H1 (cell line): ENCODE measurements at regions not wholly inside any gene's neighbourhood (a gene's known extent, or its start where the extent isn't known, plus 50 kb on each side); places are given as distances from the start of the nearest gene placed in this dataset.

Source experiments
- CTCF ChIA-PET: fragments of 300-600 bp; sonication (Branson Sonifier 250); formaldehyde crosslinking; loops from one replicate; lab custom pipeline; 2021; ENCODE audit not compliant: partially characterized antibody; lab: Charles Lee
- POLR2A ChIA-PET: fragments of 300-600 bp; sonication (Branson Sonifier 250); formaldehyde crosslinking; loops from one replicate; lab custom pipeline; 2021; ENCODE audit warnings: inconsistent platforms; ENCODE audit not compliant: partially characterized antibody; lab: Charles Lee
- DNase-seq, 2 experiments: peaks; one replicate each; pipeline versions ENCODE4 v3.0.0 to v3.0.0-alpha.2; 2010 to 2022; ENCODE audit warnings: low spot score in 2 of 2, low read depth in 1 of 2, mixed read lengths in 1 of 2
- FAIRE-seq: peaks from 2 replicates; lab custom pipeline; 2011; peaks lifted over from hg19 to GRCh38; lab: Jason Lieb, UNC
- H2AFZ ChIP-seq: 2 replicates; pipeline ENCODE4 v1.8.1; 2012; ENCODE audit warnings: low read length, inconsistent platforms
- H2AK5ac ChIP-seq: 2 replicates; pipeline ENCODE4 v1.6.1; 2013; ENCODE audit warnings: low read depth, low read length
- H2BK120ac ChIP-seq: replicated peaks from 2 replicates; pipeline ENCODE3; 2013; ENCODE audit warnings: low read depth, low read length, inconsistent platforms
- H2BK12ac ChIP-seq: 2 replicates; pipeline ENCODE4 v1.6.1; 2013; ENCODE audit warnings: low read depth, low read length
- H2BK15ac ChIP-seq: 2 replicates; pipeline ENCODE4 v1.6.1; 2013; ENCODE audit warnings: low read length
- H2BK20ac ChIP-seq: 2 replicates; pipeline ENCODE4 v1.6.1; 2013; ENCODE audit warnings: low read length
- H2BK5ac ChIP-seq: 2 replicates; pipeline ENCODE4 v1.6.1; 2013; ENCODE audit warnings: low read depth, low read length
- H3K14ac ChIP-seq: 2 replicates; pipeline ENCODE4 v1.6.1; 2013; ENCODE audit warnings: inconsistent platforms; ENCODE audit not compliant: insufficient read length
- H3K18ac ChIP-seq: 2 replicates; pipeline ENCODE4 v1.6.1; 2013; ENCODE audit warnings: low read length; ENCODE audit errors: extremely low read depth
- H3K23ac ChIP-seq: 2 replicates; pipeline ENCODE4 v1.6.1; 2013; ENCODE audit warnings: inconsistent platforms; ENCODE audit not compliant: insufficient read length
- H3K23me2 ChIP-seq: 2 replicates; pipeline ENCODE4 v1.6.1; 2013; ENCODE audit warnings: low read depth, low read length
- H3K27ac ChIP-seq: 2 replicates; pipeline ENCODE4 v1.6.1; 2011; ENCODE audit warnings: low read depth, low read length, inconsistent platforms
- H3K27me3 ChIP-seq, 4 experiments: replicated peaks in 1 of 4; 1 replicate in 1 of 4; 2 replicates in 3 of 4; pipeline versions ENCODE4 v1.6.1 to v1.8.1; 2011 to 2013; ENCODE audit warnings: low read length in 3 of 4, mild to moderate bottlenecking in 3 of 4, inconsistent platforms in 2 of 4, mixed read lengths in 2 of 4, moderate library complexity in 1 of 4; ENCODE audit not compliant: control insufficient read depth in 3 of 4, insufficient read depth in 3 of 4; ENCODE audit errors: extremely low read depth in 1 of 4
- H3K36me3 ChIP-seq, 4 experiments: 2 replicates each; pipeline versions ENCODE4 v1.6.1 to v1.8.1; 2011 to 2013; ENCODE audit warnings: mild to moderate bottlenecking in 4 of 4, low read length in 3 of 4, moderate library complexity in 2 of 4, control low read depth in 1 of 4, inconsistent platforms in 1 of 4; ENCODE audit not compliant: insufficient read depth in 4 of 4, control insufficient read depth in 2 of 4
- H3K4ac ChIP-seq: replicated peaks from 2 replicates; pipeline ENCODE3; 2013; ENCODE audit warnings: low read length, low read depth, mixed read lengths, inconsistent platforms; ENCODE audit not compliant: insufficient read length
- H3K4me1 ChIP-seq, 4 experiments: replicated peaks in 1 of 4; 1 replicate in 1 of 4; 2 replicates in 3 of 4; pipeline versions ENCODE4 v1.6.1 to v1.8.1; 2011 to 2013; ENCODE audit warnings: low read length in 3 of 4, inconsistent platforms in 2 of 4, mixed read lengths in 1 of 4; ENCODE audit not compliant: insufficient read depth in 4 of 4, control insufficient read depth in 3 of 4
- H3K4me2 ChIP-seq, 2 experiments: 2 replicates each; pipeline versions ENCODE4 v1.6.1 to v1.8.1; 2011 to 2013; ENCODE audit warnings: low read depth in 2 of 2, low read length in 2 of 2, control low read depth in 1 of 2, inconsistent platforms in 1 of 2, mild to moderate bottlenecking in 1 of 2; ENCODE audit not compliant: insufficient read depth in 1 of 2
- H3K4me3 ChIP-seq, 4 experiments: fragments of 200-600, 300-600 bp in 1 of 4; sonication (generic), shearing (Covaris generic), sonication (Bioruptor Twin) in 1 of 4; 2 replicates each; pipeline versions ENCODE4 v1.5.1 to v1.8.1; 2011 to 2016; ENCODE audit warnings: low read length in 4 of 4, low read depth in 3 of 4, control low read depth in 2 of 4, inconsistent platforms in 2 of 4, mild to moderate bottlenecking in 2 of 4, mixed read lengths in 1 of 4, moderate library complexity in 1 of 4; ENCODE audit not compliant: insufficient read depth in 2 of 4; ENCODE audit errors: extremely low read depth in 1 of 4
- H3K56ac ChIP-seq: replicated peaks from 2 replicates; pipeline ENCODE3; 2013; ENCODE audit warnings: low read depth, mild to moderate bottlenecking, mixed read lengths, low read length, inconsistent platforms; ENCODE audit not compliant: insufficient read length
- H3K79me1 ChIP-seq: 2 replicates; pipeline ENCODE4 v1.6.1; 2013; ENCODE audit warnings: low read depth, low read length, control low read depth
- H3K79me2 ChIP-seq, 2 experiments: 2 replicates each; pipeline versions ENCODE4 v1.6.1 to v1.8.1; 2012 to 2013; ENCODE audit warnings: low read length in 2 of 2, mild to moderate bottlenecking in 2 of 2, inconsistent platforms in 1 of 2; ENCODE audit not compliant: insufficient read depth in 2 of 2, control insufficient read depth in 1 of 2
- H3K9ac ChIP-seq, 4 experiments: replicated peaks in 1 of 4; 1 replicate in 1 of 4; 2 replicates in 3 of 4; pipeline versions ENCODE4 v1.6.1 to v1.8.1; 2011 to 2013; ENCODE audit warnings: low read depth in 3 of 4, low read length in 3 of 4, control low read depth in 2 of 4, mild to moderate bottlenecking in 2 of 4, moderate library complexity in 2 of 4, inconsistent platforms in 1 of 4; ENCODE audit errors: extremely low read depth in 1 of 4
- H3K9me3 ChIP-seq, 2 experiments: 2 replicates each; pipeline versions ENCODE4 v1.6.1 to v1.8.1; 2012 to 2013; ENCODE audit warnings: mild to moderate bottlenecking in 2 of 2, moderate library complexity in 2 of 2, control low read depth in 1 of 2, inconsistent platforms in 1 of 2, low read depth in 1 of 2, low read length in 1 of 2, mixed read lengths in 1 of 2; ENCODE audit not compliant: insufficient read depth in 2 of 2
- H4K20me1 ChIP-seq, 2 experiments: replicated peaks in 1 of 2; 2 replicates each; pipeline versions ENCODE3 to v1.8.1; 2011 to 2013; ENCODE audit warnings: inconsistent platforms in 2 of 2, low read length in 2 of 2, mild to moderate bottlenecking in 1 of 2; ENCODE audit not compliant: insufficient read depth in 2 of 2, control insufficient read depth in 1 of 2
- H4K5ac ChIP-seq: 2 replicates; pipeline ENCODE4 v1.6.1; 2013; ENCODE audit warnings: low read length, low read depth, mixed read lengths, inconsistent platforms; ENCODE audit not compliant: insufficient read length
- H4K8ac ChIP-seq: 2 replicates; pipeline ENCODE4 v1.8.0; 2013; ENCODE audit warnings: mild to moderate bottlenecking, moderate library complexity, low read length, inconsistent platforms; ENCODE audit not compliant: insufficient read depth; ENCODE audit errors: extremely low read depth
- H4K91ac ChIP-seq: replicated peaks from 2 replicates; pipeline ENCODE3; 2013; ENCODE audit warnings: low read length, mixed read lengths, inconsistent platforms; ENCODE audit not compliant: insufficient read length
- BRCA1 ChIP-seq: IDR thresholded peaks from 2 replicates; pipeline ENCODE4 v1.6.1; 2012; ENCODE audit warnings: low read depth, low read length, improper control_type of control experiment
- CBX5 ChIP-seq: fragments of 300-800, 300-1000 bp; sonication (generic); IDR thresholded peaks from 2 replicates; pipeline ENCODE4 v1.7.1; 2016; ENCODE audit warnings: antibody characterized with exemption, low read length, low read depth
- EP300 ChIP-seq, 2 experiments: IDR thresholded peaks; 1 replicate in 1 of 2; 2 replicates in 1 of 2; pipeline ENCODE4 v1.6.1; 2011 to 2012; ENCODE audit warnings: low read depth in 2 of 2, low read length in 2 of 2, mild to moderate bottlenecking in 2 of 2, borderline replicate concordance in 1 of 2, inconsistent platforms in 1 of 2, moderate library complexity in 1 of 2
- HDAC2 ChIP-seq, 2 experiments: fragments of 300-600 bp in 1 of 2; sonication (generic) in 1 of 2; IDR thresholded peaks; 2 replicates each; pipeline ENCODE4 v1.6.1; 2011 to 2012; ENCODE audit warnings: low read depth in 2 of 2, low read length in 2 of 2, mild to moderate bottlenecking in 2 of 2, moderate library complexity in 2 of 2, borderline replicate concordance in 1 of 2, inconsistent platforms in 1 of 2
- HDAC6 ChIP-seq: IDR thresholded peaks from one replicate; pipeline ENCODE4 v1.7.1; 2012; ENCODE audit warnings: low read depth, mild to moderate bottlenecking, inconsistent platforms, low read length, moderate library complexity
- KDM5A ChIP-seq: fragments of 200-600 bp; IDR thresholded peaks from 2 replicates; pipeline ENCODE4 v1.7.1; 2012; ENCODE audit warnings: mild to moderate bottlenecking, low read length, inconsistent platforms, mixed read lengths
- RAD21 ChIP-seq, 2 experiments: IDR thresholded peaks in 1 of 2; conservative IDR thresholded peaks in 1 of 2; 2 replicates each; pipeline ENCODE4 v1.6.1; 2011; ENCODE audit warnings: low read depth in 2 of 2, low read length in 2 of 2, improper control_type of control experiment in 1 of 2, inconsistent platforms in 1 of 2, mild to moderate bottlenecking in 1 of 2, moderate library complexity in 1 of 2
- SAP30 ChIP-seq: fragments of 300-600 bp; sonication (generic); IDR thresholded peaks from 2 replicates; pipeline ENCODE4 v1.7.1; 2012; ENCODE audit warnings: low read length, moderate library complexity, mild to moderate bottlenecking, inconsistent platforms; ENCODE audit not compliant: insufficient read depth, insufficient replicate concordance
- SP1 ChIP-seq: IDR thresholded peaks from 2 replicates; pipeline ENCODE4 v1.6.1; 2011; ENCODE audit warnings: low read depth, low read length
- SUZ12 ChIP-seq: fragments of 200-600 bp; sonication (generic); IDR thresholded peaks from 2 replicates; pipeline ENCODE4 v1.6.1; 2012; ENCODE audit warnings: mild to moderate bottlenecking, inconsistent platforms, low read length, moderate library complexity, mixed read lengths
- TCF12 ChIP-seq: IDR thresholded peaks from 2 replicates; pipeline ENCODE4 v1.6.1; 2011; ENCODE audit warnings: low read depth, mild to moderate bottlenecking, low read length
- YY1 ChIP-seq: IDR thresholded peaks from 2 replicates; pipeline ENCODE4 v1.6.1; 2011; ENCODE audit warnings: low read depth, mild to moderate bottlenecking, low read length
- ZNF274 ChIP-seq: IDR thresholded peaks from 2 replicates; pipeline ENCODE4 v1.7.0; 2012; ENCODE audit warnings: low read length, borderline replicate concordance; ENCODE audit errors: extremely low read depth
- WGBS, 2 experiments: shearing (Covaris generic) in 1 of 2; methylation state at CpG; one replicate each; pipeline versions ENCODE4 v1.1.6 to v1.1.7; 2013 to 2015; ENCODE audit warnings: low lambda C conversion rate in 2 of 2, mixed read lengths in 2 of 2, inconsistent platforms in 1 of 2, low coverage in 1 of 2, missing lambda C conversion rate in 1 of 2; ENCODE audit not compliant: insufficient replicate concordance in 2 of 2, insufficient coverage in 1 of 2, insufficient read length in 1 of 2; ENCODE audit errors: extremely low coverage in 1 of 2, missing lambda C conversion rate in 1 of 2; 5-methylcytosine and 5-hydroxymethylcytosine counted together
- TF ChIP-seq, protein P1 (sequence below): IDR thresholded peaks from 2 replicates; pipeline ENCODE4 v1.6.1; 2011; ENCODE audit warnings: low read depth, mild to moderate bottlenecking, low read length; ENCODE audit not compliant: insufficient read depth

GRCh38 chr13:85654227-85654626, 145.0 kb downstream of the SLITRK6 start:
- no peak overlapping the region for H4K8ac ChIP-seq
- no peak overlapping the region for H3K4me3 ChIP-seq
- WGBS, 2 experiments: 62% methylated on average over 2 of the region's 2 CpGs; no CpG with 5 or more reads in 1 of the 2 experiments
- FAIRE-seq (no peak), DNase-seq (no peak)
- no peak overlapping the region for H2BK20ac ChIP-seq
- H3K27me3 ChIP-seq: no peaks in the 10 kb centered on the region
- H3K56ac ChIP-seq: no peak overlapping the region
- no peak overlapping the region for H3K4ac ChIP-seq
- H2BK120ac ChIP-seq: no peak overlapping the region
- H2BK5ac ChIP-seq: no peak overlapping the region
- no peak overlapping the region for H3K27ac ChIP-seq
- H4K91ac ChIP-seq: no peak overlapping the region
- no peaks in the 10 kb centered on the region for H3K23me2 ChIP-seq
- H3K18ac ChIP-seq: no peak overlapping the region
- CTCF ChIA-PET: no interaction called here
- H4K20me1 ChIP-seq: no peaks in the 10 kb centered on the region
- no peaks in the 10 kb centered on the region for H3K9me3 ChIP-seq
- H3K9ac ChIP-seq: no peak overlapping the region
- H3K36me3 ChIP-seq: no peaks in the 10 kb centered on the region
- H3K4me2 ChIP-seq: no peak overlapping the region
- H2BK12ac ChIP-seq: no peak overlapping the region
- H3K79me1 ChIP-seq: no peaks in the 10 kb centered on the region
- no peak overlapping the region for H2AFZ ChIP-seq
- no peak overlapping the region for H2AK5ac ChIP-seq
- no peak overlapping the region for H3K14ac ChIP-seq
- H4K5ac ChIP-seq: no peak overlapping the region
- no peak overlapping the region for H3K23ac ChIP-seq
- H2BK15ac ChIP-seq: no peak overlapping the region
- no peaks in the 10 kb centered on the region for H3K79me2 ChIP-seq
- peaks cover 0 to 3% (median 0%) of the 10 kb centered on the region in 4 experiments; a peak in 2 of 7 replicates for H3K4me1 ChIP-seq
- POLR2A ChIA-PET: no interaction called here
- TF ChIP-seq SAP30 (no peak), HDAC2 (IDR thresholded peaks at IDR 0.05; ENCODE audit: borderline replicate concordance in 1 of 2, low read depth in 2 of 2, low read length in 2 of 2) (no peak), BRCA1 (no peak), TCF12 (no peak), RAD21 (IDR thresholded peaks at IDR 0.05 in 1 of 2, conservative IDR thresholded peaks at IDR 0.05 in 1 of 2; ENCODE audit: low read depth in 2 of 2, low read length in 2 of 2) (no peak), YY1 (no peak), SUZ12 (no peak), EP300 (IDR thresholded peaks at IDR 0.05; ENCODE audit: borderline replicate concordance in 1 of 2, low read depth in 2 of 2, low read length in 2 of 2) (no peak), KDM5A (no peak), ZNF274 (no peak), CBX5 (no peak), HDAC6 (no peak), SP1 (no peak)
- TF ChIP-seq, protein P1, sequence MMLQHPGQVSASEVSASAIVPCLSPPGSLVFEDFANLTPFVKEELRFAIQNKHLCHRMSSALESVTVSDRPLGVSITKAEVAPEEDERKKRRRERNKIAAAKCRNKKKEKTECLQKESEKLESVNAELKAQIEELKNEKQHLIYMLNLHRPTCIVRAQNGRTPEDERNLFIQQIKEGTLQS: no peak
